AG10803 (cell line): ENCODE measurements at regions not wholly inside any gene's neighbourhood (a gene's known extent, or its start where the extent isn't known, plus 50 kb on each side); places are given as distances from the start of the nearest gene placed in this dataset.

ENCODE experiments used
- DNase-seq: peaks from one replicate; pipeline ENCODE4 v3.0.0; 2010; ENCODE audit warnings: low read depth
- H3K4me3 ChIP-seq: 2 replicates; pipeline ENCODE4 v1.5.1; 2011; ENCODE audit warnings: mild to moderate bottlenecking, low read length, control low read depth
- CTCF ChIP-seq: conservative IDR thresholded peaks from 2 replicates; pipeline ENCODE4 v1.5.1; 2011; ENCODE audit warnings: mild to moderate bottlenecking, low read length, control low read depth, inconsistent platforms

GRCh38 chr9:100880284-100880683, 148.2 kb upstream of the PLPPR1 start:
- no peak for DNase-seq
- H3K4me3 ChIP-seq, result no peak overlapping the region
- TF ChIP-seq CTCF, result no peak

- H3K4me3 ChIP-seq, result no peak overlapping the region
- no peak for DNase-seq
- TF ChIP-seq CTCF, result no peak
These were observed 144.0 kb upstream of the PLPPR1 start for GRCh38 chr9:100884518-100884917.

- TF ChIP-seq CTCF, result no peak
- DNase-seq, result no peak
- no peak overlapping the region for H3K4me3 ChIP-seq
These were observed 138.2 kb upstream of the PLPPR1 start for GRCh38 chr9:100890321-100890720.

- DNase-seq, result no peak
- no peak for TF ChIP-seq CTCF
These were observed 117.3 kb upstream of the PLPPR1 start for GRCh38 chr9:100911273-100911672.

GRCh38 chr9:100913257-100913656, 115.3 kb upstream of the PLPPR1 start:
- no peak overlapping the region for H3K4me3 ChIP-seq
- DNase-seq, result no peak
- no peak for TF ChIP-seq CTCF

More at GRCh38 chr9:100911273-100911672, 117.3 kb upstream of the PLPPR1 start:
- H3K4me3 ChIP-seq, result no peak overlapping the region

- no peak overlapping the region for H3K4me3 ChIP-seq
- no peak for TF ChIP-seq CTCF
- DNase-seq, result no peak
These were observed 114.3 kb upstream of the PLPPR1 start for GRCh38 chr9:100914266-100914665.

GRCh38 chr9:100919506-100919905, 109.0 kb upstream of the PLPPR1 start:
- DNase-seq, result no peak
- no peak overlapping the region for H3K4me3 ChIP-seq
- TF ChIP-seq CTCF, result no peak
